Testis (tissue), 2 donors: ENCODE measurements at regions not wholly inside any gene's neighbourhood (a gene's known extent, or its start where the extent isn't known, plus 50 kb on each side); places are given as distances from the start of the nearest gene placed in this dataset.

ENCODE experiments used
- DNase-seq: peaks from one replicate; pipeline ENCODE4 v3.0.0-alpha.2; 2019
- H3K27ac ChIP-seq, 2 donors: fragments of 200-600 bp; sonication (generic); one replicate each; pipeline ENCODE4 v1.5.1; 2019
- H3K27me3 ChIP-seq: fragments of 200-600 bp; sonication (generic); one replicate; pipeline ENCODE4 v1.5.1; 2019
- H3K36me3 ChIP-seq: fragments of 200-600 bp; sonication (generic); one replicate; pipeline ENCODE4 v1.5.1; 2017; ENCODE audit warnings: low read depth; ENCODE audit errors: missing control alignments
- H3K4me1 ChIP-seq: fragments of 200-600 bp; sonication (generic); one replicate; pipeline ENCODE4 v1.5.1; 2019
- H3K4me3 ChIP-seq, 2 donors: fragments of 200-600 bp; sonication (generic); one replicate each; pipeline ENCODE4 v1.5.1; 2017 to 2019
- H3K9me3 ChIP-seq: fragments of 200-600 bp; sonication (generic); one replicate; pipeline ENCODE4 v1.5.1; 2017
- CTCF ChIP-seq, 3 experiments: fragments of 450-650 bp in 2 of 3; fragments of 200-600 bp in 1 of 3; sonication (generic) in 1 of 3; IDR thresholded peaks; one replicate each; pipeline ENCODE4 v1.5.1; 2016 to 2019; ENCODE audit warnings: antibody characterized with exemption in 3 of 3, mild to moderate bottlenecking in 2 of 3, moderate library complexity in 1 of 3
- POLR2A ChIP-seq: fragments of 450-650 bp; IDR thresholded peaks from one replicate; pipeline ENCODE4 v1.6.1; 2017; ENCODE audit warnings: antibody characterized with exemption, mild to moderate bottlenecking, moderate library complexity
- WGBS, 2 donors: methylation state at CpG; one replicate each; pipeline ENCODE4 v1.1.5; 2018; 5-methylcytosine and 5-hydroxymethylcytosine counted together
- intact Hi-C: fragments of 100-400 bp; cut with DNase I; formaldehyde crosslinking; loops from one replicate; pipeline ENCODE4 v1.15.1; 2023; ENCODE audit warnings: low total_unique reads

DNA sequence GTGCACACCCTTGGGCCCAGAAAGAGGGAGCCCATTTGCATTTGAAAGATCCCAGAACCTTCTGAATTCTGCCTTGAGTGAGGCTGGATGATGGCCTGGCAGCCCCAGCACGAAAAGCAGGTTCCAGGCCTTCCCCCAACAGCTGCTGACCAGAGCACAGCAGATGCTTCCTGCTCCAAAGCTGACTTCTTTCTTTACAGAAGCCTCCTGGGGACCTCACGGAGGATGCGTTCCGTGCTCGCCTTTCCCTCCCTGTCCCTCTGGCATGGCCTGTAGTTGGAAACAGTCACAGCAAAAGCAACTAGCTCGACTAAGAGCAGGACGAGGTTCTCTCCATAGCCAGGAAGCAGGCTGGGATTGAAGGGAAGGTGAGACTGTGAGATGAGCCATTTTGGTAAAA, 107.7 kb upstream of the B3GAT1 start:
- intact Hi-C loops = no loop called here
- TF ChIP-seq POLR2A (no peak), CTCF (IDR thresholded peaks at IDR 0.05) (no peak)
- H3K4me3 ChIP-seq = no peak overlapping the region
- 42 to 50% methylated on average over 7 of the region's 7 CpGs for WGBS, 2 donors
- no peak for DNase-seq
- no peak overlapping the region for H3K27ac ChIP-seq
- H3K9me3 ChIP-seq = no peaks in the 10 kb centered on the region
- H3K36me3 ChIP-seq = no peaks in the 10 kb centered on the region
- no peaks in the 10 kb centered on the region for H3K27me3 ChIP-seq
- peaks cover 5% of the 10 kb centered on the region for H3K4me1 ChIP-seq

GRCh38 chr11:134519390-134519750, 107.3 kb upstream of the B3GAT1 start:
- no peaks in the 10 kb centered on the region for H3K9me3 ChIP-seq
- H3K27me3 ChIP-seq = no peaks in the 10 kb centered on the region
- no peak overlapping the region for H3K27ac ChIP-seq
- H3K36me3 ChIP-seq = no peaks in the 10 kb centered on the region
- DNase-seq = no peak
- 72 to 78% methylated on average over 4 to 6 of the region's 6 CpGs for WGBS, 2 donors
- TF ChIP-seq POLR2A (no peak), CTCF (IDR thresholded peaks at IDR 0.05) (no peak)
- no peak overlapping the region for H3K4me3 ChIP-seq
- peaks cover 5% of the 10 kb centered on the region for H3K4me1 ChIP-seq
- intact Hi-C loops = no loop called here

- 79 to 82% methylated on average over 20 of the region's 20 CpGs for WGBS, 2 donors
- no peaks in the 10 kb centered on the region for H3K36me3 ChIP-seq
- no peaks in the 10 kb centered on the region for H3K9me3 ChIP-seq
- no peak overlapping the region for H3K4me3 ChIP-seq
- H3K4me1 ChIP-seq = peaks cover 5% of the 10 kb centered on the region
- H3K27me3 ChIP-seq = no peaks in the 10 kb centered on the region
- TF ChIP-seq CTCF (IDR thresholded peaks at IDR 0.05) (no peak), POLR2A (no peak)
- DNase-seq = no peak
- intact Hi-C loops = no loop called here
- no peak overlapping the region for H3K27ac ChIP-seq
Observed at GRCh38 chr11:134518616-134519389, 106.8 kb upstream of the B3GAT1 start.

GRCh38 chr11:134517621-134518293, 105.7 kb upstream of the B3GAT1 start:
- Histone ChIP-seq H3K4me3 (no peak overlapping the region), H3K27ac (no peak overlapping the region), H3K27me3 (no peaks in the 10 kb centered on the region), H3K36me3 (no peaks in the 10 kb centered on the region), H3K9me3 (no peaks in the 10 kb centered on the region), H3K4me1 (peaks cover 5% of the 10 kb centered on the region)
- 80 to 82% methylated on average over 14 of the region's 14 CpGs for WGBS, 2 donors
- DNase-seq = no peak
- intact Hi-C loops = no loop called here
- TF ChIP-seq POLR2A (no peak), CTCF (IDR thresholded peaks at IDR 0.05) (no peak)

DNA sequence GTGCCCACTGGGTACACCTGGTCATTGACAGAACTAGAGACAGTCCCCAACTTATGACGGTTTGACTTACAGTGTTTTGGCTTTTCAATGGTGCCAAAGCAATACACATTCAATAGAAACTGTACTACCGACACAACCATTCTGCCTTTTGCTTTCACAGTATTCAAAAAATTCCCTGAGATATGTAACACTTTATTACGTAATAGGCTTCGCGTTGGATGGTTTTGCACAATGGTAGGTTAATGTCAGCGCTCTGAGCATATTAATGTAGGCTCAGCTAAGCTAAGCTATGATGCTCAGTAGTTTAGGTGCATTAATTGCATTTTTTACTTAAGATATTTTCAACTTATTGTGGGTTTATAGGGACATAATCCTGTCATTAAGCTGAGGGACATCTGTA, 105.1 kb upstream of the B3GAT1 start:
- WGBS, 2 donors = 82 to 92% methylated on average over 6 of the region's 6 CpGs
- intact Hi-C loops = no loop called here
- DNase-seq = no peak
- H3K9me3 ChIP-seq = no peaks in the 10 kb centered on the region
- no peaks in the 10 kb centered on the region for H3K36me3 ChIP-seq
- TF ChIP-seq POLR2A = no peak
- TF ChIP-seq CTCF (IDR thresholded peaks at IDR 0.05) = no peak
- no peaks in the 10 kb centered on the region for H3K27me3 ChIP-seq
- H3K4me3 ChIP-seq = no peak overlapping the region
- peaks cover 5% of the 10 kb centered on the region for H3K4me1 ChIP-seq
- no peak overlapping the region for H3K27ac ChIP-seq
